ENCODE measurements at regions not wholly inside any gene's neighbourhood (a gene's known extent, or its start where the extent isn't known, plus 50 kb on each side); places are given as distances from the start of the nearest gene placed in this dataset.
"Not testable (repeated sequence)": the region's sequence is repeated elsewhere in the genome, so short reads cannot be mapped to it uniquely, and the experiment has no call there.

GRCh38 chr4:116001291-116001690 lies 887.9 kb upstream of the NDST4 start:
- no peaks in the 10 kb centered on the region for H3K4me1 ChIP-seq (ENCODE audit: insufficient read depth, low read length)
- H3K79me2 ChIP-seq (ENCODE audit: insufficient read depth, low read length) = no peaks in the 10 kb centered on the region
- DNase-seq (ENCODE audit: insufficient read length, low spot score, missing footprints) = no peak
- H3K4me2 ChIP-seq (ENCODE audit: insufficient read depth, low read length) = no peak overlapping the region
- H4K20me1 ChIP-seq (ENCODE audit: insufficient read depth, low read length) = no peaks in the 10 kb centered on the region
- H3K36me3 ChIP-seq (ENCODE audit: insufficient read depth, low read length) = no peaks in the 10 kb centered on the region
- no peak overlapping the region for H2AFZ ChIP-seq (ENCODE audit: low read length)
- H3K9me3 ChIP-seq (ENCODE audit: low read depth, low read length) = no peaks in the 10 kb centered on the region
- TF ChIP-seq, protein P1, sequence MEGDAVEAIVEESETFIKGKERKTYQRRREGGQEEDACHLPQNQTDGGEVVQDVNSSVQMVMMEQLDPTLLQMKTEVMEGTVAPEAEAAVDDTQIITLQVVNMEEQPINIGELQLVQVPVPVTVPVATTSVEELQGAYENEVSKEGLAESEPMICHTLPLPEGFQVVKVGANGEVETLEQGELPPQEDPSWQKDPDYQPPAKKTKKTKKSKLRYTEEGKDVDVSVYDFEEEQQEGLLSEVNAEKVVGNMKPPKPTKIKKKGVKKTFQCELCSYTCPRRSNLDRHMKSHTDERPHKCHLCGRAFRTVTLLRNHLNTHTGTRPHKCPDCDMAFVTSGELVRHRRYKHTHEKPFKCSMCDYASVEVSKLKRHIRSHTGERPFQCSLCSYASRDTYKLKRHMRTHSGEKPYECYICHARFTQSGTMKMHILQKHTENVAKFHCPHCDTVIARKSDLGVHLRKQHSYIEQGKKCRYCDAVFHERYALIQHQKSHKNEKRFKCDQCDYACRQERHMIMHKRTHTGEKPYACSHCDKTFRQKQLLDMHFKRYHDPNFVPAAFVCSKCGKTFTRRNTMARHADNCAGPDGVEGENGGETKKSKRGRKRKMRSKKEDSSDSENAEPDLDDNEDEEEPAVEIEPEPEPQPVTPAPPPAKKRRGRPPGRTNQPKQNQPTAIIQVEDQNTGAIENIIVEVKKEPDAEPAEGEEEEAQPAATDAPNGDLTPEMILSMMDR (IDR thresholded peaks at IDR 0.05; ENCODE audit: extremely low read depth, low read depth, low read length) = no peak
- H3K4me3 ChIP-seq (ENCODE audit: insufficient read depth, low read length) = no peak overlapping the region
- no peak overlapping the region for H3K27ac ChIP-seq (ENCODE audit: low read depth, low read length)
- no peaks in the 10 kb centered on the region for H3K27me3 ChIP-seq (ENCODE audit: insufficient read depth, low read length)

DNA sequence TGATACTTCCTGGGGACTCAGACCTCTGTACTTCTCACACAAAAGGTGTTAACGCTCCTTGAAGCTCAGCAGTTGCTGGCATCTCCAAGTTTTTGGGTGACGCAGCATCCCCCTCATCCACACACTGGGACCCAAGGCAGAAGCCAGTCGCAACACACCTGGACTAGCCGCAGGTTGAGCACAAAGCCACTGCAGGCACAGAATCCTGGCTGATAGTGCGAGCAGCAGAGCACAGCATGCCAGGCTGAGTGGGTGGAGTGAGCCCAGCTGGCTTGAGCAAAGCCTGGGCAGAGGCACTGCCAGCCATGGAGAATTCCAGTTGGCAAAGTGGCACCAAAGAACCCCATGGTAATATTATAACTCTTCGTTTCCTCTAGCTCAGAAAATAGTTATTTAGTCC lies 873.2 kb upstream of the NDST4 start:
- Histone ChIP-seq H2AFZ (ENCODE audit: low read length) (no peak overlapping the region), H3K27me3 (ENCODE audit: insufficient read depth, low read length) (no peaks in the 10 kb centered on the region), H3K4me2 (ENCODE audit: insufficient read depth, low read length) (no peak overlapping the region), H4K20me1 (ENCODE audit: insufficient read depth, low read length) (no peaks in the 10 kb centered on the region), H3K4me1 (ENCODE audit: insufficient read depth, low read length) (no peaks in the 10 kb centered on the region), H3K4me3 (ENCODE audit: insufficient read depth, low read length) (no peak overlapping the region), H3K36me3 (ENCODE audit: insufficient read depth, low read length) (no peaks in the 10 kb centered on the region), H3K9me3 (ENCODE audit: low read depth, low read length) (no peaks in the 10 kb centered on the region), H3K27ac (ENCODE audit: low read depth, low read length) (no peak overlapping the region), H3K79me2 (ENCODE audit: insufficient read depth, low read length) (no peaks in the 10 kb centered on the region)
- DNase-seq (ENCODE audit: insufficient read length, low spot score, missing footprints) = no peak
- TF ChIP-seq, protein P1 (IDR thresholded peaks at IDR 0.05; ENCODE audit: extremely low read depth, low read depth, low read length) = no peak

DNA sequence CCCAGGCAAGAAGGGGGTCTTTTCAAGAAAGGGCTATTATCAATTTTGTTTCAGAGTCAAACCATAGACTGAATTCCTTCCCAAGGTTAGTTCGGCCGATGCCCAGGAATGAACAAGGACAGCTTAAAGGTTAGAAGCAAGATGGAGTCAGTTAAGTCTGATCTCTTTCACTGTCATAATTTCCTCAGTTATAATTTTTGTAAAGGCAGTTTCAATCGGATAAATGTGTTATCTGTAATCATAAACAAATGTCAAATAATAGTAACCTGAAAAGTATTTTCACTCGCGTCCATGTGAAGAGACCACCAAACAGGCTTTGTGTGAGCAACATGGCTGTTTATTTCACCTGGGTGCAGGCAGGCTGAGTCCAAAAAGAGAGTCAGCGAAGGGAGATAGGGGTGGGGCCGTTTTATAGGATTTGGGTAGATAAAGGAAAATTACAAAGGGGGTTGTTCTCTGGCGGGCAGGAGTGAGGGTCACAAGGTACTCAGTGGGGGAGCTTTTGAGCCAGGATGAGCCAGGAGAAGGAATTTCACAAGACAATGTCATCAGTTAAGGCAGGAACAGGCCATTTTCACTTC lies 862.1 kb upstream of the NDST4 start:
- H3K27ac ChIP-seq (ENCODE audit: low read depth, low read length); H2AFZ ChIP-seq (ENCODE audit: low read length); H3K36me3 ChIP-seq (ENCODE audit: insufficient read depth, low read length); H3K79me2 ChIP-seq (ENCODE audit: insufficient read depth, low read length); H4K20me1 ChIP-seq (ENCODE audit: insufficient read depth, low read length); DNase-seq (ENCODE audit: insufficient read length, low spot score, missing footprints); H3K4me2 ChIP-seq (ENCODE audit: insufficient read depth, low read length); H3K9me3 ChIP-seq (ENCODE audit: low read depth, low read length); H3K4me1 ChIP-seq (ENCODE audit: insufficient read depth, low read length); H3K27me3 ChIP-seq (ENCODE audit: insufficient read depth, low read length); H3K4me3 ChIP-seq (ENCODE audit: insufficient read depth, low read length): not testable (repeated sequence)

- no peak overlapping the region for H3K4me2 ChIP-seq (ENCODE audit: insufficient read depth, low read length)
- H3K79me2 ChIP-seq (ENCODE audit: insufficient read depth, low read length) = no peaks in the 10 kb centered on the region
- H3K27me3 ChIP-seq (ENCODE audit: insufficient read depth, low read length) = no peaks in the 10 kb centered on the region
- H3K36me3 ChIP-seq (ENCODE audit: insufficient read depth, low read length) = no peaks in the 10 kb centered on the region
- no peak overlapping the region for H3K27ac ChIP-seq (ENCODE audit: low read depth, low read length)
- H4K20me1 ChIP-seq (ENCODE audit: insufficient read depth, low read length) = no peaks in the 10 kb centered on the region
- no peaks in the 10 kb centered on the region for H3K9me3 ChIP-seq (ENCODE audit: low read depth, low read length)
- no peaks in the 10 kb centered on the region for H3K4me1 ChIP-seq (ENCODE audit: insufficient read depth, low read length)
- TF ChIP-seq, protein P1 (IDR thresholded peaks at IDR 0.05; ENCODE audit: extremely low read depth, low read depth, low read length) = no peak
- H3K4me3 ChIP-seq (ENCODE audit: insufficient read depth, low read length) = no peak overlapping the region
- H2AFZ ChIP-seq (ENCODE audit: low read length) = no peak overlapping the region
- DNase-seq (ENCODE audit: insufficient read length, low spot score, missing footprints) = no peak
Measured at GRCh38 chr4:115973768-115974167, 860.3 kb upstream of the NDST4 start.

All from osteoblast (primary cell).